ENCODE measurements at regions not wholly inside any gene's neighbourhood (a gene's known extent, or its start where the extent isn't known, plus 50 kb on each side); places are given as distances from the start of the nearest gene placed in this dataset.

DNA sequence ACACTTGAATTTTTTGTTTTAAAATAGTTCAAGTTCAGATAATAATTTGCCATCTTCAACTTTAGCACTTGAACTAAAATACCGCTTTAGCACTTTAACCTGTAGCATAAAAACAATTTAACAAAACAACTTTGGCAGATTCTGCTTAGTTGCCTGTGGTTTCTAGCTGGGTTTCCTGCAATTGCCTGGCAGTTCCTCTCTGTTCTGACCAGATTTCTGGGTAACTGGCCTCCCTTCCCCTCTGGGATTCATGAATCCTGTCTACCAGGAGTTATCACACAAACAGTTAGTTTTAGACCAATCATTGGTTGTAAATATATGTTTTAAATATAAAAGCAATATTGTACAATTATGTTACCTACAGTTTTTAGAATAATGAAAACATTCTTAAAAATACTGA lies 89.8 kb upstream of the HDAC9 start:
- DNase-seq, result no peak

DNA sequence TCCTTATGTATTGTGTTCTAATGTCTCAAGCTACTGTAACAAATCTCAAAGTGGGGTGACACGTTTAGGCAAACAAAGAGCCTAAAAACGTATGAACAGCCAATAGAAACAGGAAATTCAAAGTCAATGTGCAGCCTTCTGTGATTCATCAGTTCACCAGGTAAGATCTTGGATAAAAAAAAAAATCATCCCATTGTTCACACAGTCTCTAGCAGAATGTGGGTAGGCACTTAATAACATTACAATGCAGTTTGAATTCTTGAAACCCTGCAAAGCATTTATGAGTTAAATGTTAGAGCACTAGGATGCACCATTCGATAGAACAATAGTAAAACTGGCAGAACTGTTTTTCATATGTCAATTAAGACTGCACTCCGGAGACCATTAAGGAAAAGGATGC lies 88.2 kb upstream of the HDAC9 start:
- DNase-seq, result no peak

DNA sequence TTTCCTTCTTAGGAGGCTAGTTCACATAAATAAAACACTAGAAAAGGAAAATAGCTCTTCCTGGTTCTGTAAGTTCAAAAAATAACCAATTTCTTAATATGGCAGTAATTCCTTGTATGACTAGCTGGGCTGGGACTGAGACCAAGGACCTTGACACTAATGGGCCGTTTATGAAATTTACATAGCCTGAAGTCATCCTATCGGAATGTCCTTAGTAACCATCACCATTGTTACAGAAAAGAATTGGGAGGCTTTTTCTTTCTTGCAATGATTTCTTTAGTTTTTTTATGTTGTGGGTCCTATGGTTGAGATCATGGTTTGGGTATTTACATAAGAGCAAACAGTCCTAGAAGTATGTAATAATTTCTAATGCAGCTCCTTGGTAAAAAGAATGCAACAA lies 87.1 kb upstream of the HDAC9 start:
- no peak for DNase-seq

DNA sequence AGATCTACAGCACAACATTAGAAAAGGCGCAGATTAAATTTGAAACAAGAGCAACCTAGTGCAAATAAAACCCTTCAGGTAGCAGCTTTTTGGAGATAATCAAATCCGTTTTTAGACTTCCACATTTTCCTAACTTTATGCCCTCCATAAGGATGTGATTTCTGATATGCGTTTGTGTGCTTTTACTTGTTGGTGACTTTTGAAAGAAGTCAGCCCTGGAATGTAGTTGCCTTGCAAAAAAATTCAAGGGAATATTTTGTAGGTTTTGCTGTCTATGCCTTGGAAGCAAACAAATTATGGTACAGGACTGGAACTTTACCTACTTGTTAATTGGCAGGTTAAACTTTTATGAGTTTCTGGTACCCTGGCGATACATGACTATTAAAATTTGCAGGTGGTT lies 86.7 kb upstream of the HDAC9 start:
- no peak for DNase-seq

DNA sequence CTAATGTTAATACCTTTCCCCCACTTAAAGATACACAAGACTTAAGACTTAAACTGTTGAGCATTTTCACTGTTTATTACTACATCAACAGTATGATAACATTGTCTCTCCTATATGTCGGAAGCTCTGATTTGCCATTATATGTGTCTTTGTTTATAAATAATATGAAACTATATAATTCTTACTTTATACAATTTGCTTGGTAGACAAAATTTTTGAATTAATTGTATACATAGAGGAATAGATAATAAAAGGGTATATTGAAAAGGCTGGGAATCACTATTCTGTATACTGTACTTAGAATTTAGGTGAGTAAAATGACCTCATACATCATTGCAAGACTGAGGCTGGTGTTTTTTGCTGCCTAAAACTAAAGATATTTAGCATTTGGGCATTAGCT lies 82.1 kb upstream of the HDAC9 start:
- no peak for DNase-seq

DNA sequence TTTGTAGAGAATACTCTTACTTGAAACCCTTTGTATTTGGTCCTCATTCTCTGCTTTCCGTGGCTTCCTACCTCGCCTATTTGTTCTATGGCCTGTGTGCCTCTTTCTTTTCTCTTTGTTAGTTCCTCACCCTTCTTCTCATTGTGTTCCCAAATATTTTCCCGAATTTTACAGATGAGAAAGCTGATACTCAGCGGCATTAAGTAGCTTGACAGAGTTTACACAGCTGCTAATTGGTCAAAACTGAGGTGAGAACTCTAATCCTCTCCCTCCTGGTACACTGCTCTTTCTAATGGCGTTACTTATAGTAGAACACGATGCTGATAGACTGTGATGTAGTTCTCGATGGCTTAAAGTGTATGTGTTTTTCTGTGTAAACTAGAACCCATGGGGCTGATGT lies 80.7 kb upstream of the HDAC9 start:
- DNase-seq, result no peak

DNA sequence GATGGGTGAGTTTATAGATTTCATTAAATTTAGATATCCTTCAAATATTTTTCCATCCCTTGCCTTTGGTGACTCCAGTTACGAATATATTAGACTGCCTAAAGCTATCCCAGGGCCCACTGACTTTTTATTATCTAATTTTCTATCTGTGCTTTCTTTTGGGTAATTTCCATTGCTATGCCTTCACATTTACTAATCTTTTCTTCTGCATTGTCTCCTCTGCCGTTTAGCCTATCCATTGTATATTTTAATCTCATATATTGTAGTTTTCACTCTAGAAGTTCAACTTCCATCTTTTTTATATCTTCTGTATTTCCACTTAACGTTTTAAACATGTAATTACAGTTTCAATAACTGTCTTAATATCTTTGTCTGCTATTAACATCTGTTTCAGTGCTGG lies 78.6 kb upstream of the HDAC9 start:
- DNase-seq, result no peak

DNA sequence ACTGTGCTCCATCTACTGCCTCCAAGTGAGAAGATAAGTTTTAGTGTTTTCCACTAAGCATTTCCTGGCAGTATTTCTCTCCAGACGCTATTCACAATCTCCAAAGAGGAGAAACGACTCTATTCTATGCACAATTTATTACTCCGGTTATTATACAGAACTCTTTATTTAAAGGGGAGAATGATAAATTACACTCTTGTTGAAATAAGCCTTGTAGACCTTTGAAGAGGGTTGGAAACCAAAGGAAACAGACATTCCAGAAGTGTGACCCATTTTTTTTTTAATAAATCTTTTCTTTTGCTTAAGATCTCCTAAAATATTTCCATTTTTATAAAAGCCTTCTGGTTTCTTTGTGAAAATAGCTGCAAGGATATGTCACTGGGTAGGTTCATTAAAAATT lies 76.1 kb upstream of the HDAC9 start:
- no peak for DNase-seq

DNA sequence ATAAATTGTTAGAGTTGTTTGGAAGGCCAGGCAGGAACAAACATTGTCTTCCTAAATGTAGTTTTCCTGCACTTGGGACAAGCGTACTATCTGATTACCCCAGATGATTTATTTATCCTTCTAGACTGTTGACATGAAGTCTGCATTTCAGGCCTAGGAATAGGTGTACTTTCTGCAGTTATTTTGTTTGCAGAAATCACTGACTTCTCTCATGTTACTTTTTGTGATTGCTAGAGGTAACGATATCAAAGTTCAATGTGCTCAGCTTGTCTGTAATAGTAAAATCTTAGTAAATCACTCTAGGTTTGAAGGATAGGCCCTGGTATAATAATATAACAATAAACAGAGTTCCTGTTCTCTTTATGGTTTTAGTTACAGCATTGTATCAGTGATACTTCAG lies 75.4 kb upstream of the HDAC9 start:
- no peak for DNase-seq

DNA sequence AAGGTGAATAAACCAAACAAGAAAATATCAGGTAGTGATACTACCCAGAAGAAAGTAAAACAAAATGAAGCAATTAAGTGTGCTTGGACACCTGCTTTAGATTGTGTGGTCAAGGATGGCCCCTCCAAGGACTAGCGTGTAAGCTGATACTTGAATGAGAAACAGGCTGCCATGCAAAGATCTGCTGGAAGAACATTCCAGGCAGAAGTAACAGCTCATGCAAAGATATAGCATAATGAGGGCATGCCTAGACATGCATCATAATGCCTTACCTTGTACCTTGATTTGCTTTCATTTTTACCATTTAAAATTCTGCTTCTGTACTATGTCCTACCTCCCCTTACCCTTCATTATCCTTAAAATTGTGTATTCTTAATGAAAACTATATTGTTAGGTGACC lies 74.8 kb upstream of the HDAC9 start:
- no peak for DNase-seq

DNA sequence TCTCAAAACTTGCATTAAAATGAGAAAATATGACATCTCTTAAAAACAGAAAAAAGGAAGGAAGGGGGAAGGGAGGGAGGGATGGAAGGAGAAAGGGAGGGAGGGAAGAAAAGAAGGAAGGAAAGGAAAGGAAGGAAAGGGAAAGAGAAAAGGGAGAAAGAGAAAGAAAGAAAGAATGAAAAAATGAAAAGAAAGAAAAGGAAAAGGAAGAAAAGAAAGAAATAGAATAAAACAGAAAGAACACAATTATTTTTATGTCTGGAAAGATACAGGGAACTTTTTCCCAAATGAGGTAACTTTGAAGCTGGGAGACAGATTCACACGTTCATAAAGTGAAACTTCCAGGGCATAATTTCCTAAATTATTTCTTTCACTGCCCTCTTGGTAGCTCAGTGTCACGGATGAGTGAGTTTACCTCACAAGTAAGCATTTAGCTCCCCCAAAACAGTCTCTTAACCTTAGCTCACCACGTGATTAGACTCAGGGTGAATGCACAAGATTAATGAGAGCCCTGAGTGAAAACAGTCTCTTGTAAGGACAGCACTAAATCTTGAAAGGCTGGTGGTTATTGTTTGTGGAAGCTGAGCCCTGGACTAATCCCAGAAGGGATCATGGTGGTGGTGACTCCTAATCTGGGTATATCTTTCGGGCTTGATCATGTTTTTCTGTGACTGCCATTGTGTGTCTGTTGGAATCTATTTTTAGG lies 74.1 kb upstream of the HDAC9 start:
- no peak for DNase-seq

DNA sequence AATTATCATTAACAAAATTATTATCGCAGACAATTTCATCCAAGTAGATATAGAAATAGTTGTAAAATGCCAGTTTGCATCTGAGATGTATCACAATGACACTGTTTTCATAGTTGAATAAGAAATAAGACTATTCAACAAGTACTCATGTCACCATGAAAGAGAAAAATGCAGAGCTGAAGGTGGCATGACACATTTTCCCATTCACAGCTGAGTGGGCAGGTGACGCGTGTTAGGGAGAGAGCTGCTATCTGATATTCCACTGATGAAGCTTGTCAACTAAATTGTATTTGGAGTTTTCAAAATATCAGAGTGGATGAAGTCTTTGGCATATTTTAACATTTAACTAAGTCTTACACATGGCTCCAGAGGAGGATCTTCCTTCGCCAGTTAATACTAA lies 70.3 kb upstream of the HDAC9 start:
- peak in 2 of 51 donors; percentile 4 to 7 for DNase-seq

DNA sequence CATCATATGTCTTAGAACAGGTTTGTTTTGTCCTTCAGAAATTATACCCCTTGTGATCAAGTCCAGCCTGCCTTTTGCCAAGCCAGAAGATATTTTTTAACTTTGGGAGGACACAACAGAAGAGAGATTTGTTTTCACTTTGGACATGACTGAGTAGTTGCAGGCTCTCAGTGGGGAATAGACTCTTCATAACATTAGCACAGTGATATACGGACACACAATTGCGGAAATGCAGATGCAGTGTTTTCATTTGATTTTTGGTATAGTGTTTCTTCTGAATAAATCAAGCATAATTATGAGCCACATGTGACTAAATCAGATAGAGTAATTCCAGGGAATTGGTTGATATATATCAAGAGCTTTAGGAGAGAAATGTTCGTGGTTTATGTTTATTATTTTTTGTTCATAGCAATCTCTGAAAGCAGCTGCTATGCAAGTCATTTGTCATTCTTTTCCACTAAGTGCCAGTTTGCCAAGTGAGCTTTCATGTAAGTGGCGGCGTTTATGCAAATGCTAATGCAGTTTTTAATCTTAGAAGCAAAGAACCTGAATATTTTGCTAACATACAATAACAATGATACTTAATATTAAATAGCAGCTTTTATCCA lies 69.6 kb upstream of the HDAC9 start:
- no peak for DNase-seq

DNA sequence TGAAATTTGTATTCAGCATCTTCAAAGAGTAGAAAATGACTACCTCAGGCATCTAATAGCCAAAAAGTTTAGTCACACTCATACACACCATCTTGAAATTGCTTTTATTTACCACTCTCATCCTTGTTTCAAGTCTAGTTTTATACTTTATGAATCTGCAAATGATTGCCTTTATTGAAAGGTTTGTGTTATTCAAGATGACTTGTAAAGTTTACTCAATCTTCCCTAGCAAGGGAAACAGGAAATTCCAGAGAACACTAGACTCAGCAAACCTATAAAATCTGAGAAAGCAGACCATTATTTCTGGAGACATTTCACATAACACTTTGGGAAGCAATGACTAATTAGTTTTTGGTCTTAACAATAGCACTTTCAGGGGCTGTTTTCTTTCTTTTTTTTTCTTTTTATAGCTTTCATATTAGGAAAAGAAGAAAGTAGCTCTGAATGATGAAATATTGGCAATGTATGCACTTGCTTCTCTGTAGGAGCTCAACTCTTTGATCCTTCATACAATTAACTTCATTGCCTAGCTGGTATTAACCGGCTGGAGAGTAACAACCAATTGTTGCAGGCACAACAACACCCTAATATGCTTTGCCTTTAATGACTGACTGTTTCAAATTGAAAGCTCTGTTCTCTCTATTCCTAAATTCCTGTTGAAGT lies 68.9 kb upstream of the HDAC9 start:
- DNase-seq, result no peak

DNA sequence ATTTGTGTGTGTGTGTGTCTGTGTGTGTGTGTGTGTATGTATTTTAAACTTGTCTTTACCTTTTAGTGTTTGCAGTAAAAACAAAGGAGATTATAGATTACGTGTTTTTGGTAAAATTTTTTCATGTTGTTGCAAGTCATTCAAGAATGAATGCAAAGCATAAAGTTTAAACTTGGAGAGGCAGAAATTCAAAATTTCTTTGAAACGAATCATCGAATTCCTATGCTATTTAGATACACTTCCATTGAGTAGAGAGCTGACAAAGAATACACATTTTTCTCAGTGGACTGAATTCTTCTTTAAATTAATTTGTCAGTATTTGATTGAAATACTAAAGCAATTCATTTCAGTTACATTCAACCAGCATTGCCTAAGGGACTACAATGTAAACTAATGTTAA lies 66.0 kb upstream of the HDAC9 start:
- DNase-seq, result no peak

DNA sequence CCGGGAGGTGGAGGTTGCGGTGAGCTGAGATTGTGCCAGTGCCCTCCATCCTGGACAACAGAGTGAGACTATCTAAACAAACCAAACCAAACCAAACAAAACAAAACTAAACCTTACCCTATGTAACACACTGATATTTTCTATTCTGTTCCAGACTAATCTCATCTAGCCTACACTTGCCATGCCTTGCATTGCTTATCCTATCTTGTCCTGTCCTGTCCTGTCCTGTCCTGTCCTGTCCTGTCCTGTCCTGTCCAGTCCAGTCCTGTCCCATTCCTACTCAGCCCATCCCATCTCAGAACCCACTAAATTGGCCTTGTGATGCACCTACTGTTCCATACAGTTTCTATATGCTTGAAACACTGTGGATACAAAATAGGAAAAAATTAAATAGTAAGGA lies 64.7 kb upstream of the HDAC9 start:
- no peak for DNase-seq

DNA sequence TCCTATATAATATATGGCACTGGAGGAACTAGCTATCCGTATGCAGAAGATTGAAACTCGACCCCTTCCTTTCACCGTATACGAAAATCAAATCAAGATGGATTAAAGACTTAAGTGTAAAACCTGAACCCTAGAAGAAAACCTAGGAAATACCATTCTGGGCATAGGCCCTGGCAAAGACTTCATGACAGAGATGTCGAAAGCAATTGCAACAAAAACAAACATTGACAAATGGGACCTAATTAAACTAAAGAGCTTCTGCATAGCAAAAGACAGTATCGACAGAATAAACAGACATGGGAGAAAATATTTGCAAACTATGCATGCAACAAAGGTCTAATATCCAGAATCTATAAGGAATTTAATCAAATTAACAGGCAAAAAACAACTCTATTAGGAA lies 61.4 kb upstream of the HDAC9 start:
- DNase-seq, result no peak

DNA sequence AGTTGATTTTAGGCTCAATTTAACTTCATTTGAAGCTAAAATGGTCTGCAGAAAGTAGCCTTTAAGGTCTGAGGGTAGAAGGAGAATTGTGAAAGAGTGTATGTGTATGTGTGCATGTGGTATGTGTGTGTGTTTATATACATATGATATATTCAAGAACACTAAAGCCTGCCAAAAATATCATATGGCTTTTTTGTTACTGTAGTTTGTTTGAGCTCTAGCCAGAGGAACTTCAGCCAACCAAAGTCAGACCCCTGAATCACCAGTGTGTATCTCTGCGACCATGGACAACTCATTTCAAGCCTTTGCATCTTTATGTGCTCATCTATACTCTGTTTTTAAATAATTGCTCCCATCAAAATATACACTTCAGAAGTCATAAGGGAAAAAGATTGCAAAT lies 58.4 kb upstream of the HDAC9 start:
- no peak for DNase-seq

DNA sequence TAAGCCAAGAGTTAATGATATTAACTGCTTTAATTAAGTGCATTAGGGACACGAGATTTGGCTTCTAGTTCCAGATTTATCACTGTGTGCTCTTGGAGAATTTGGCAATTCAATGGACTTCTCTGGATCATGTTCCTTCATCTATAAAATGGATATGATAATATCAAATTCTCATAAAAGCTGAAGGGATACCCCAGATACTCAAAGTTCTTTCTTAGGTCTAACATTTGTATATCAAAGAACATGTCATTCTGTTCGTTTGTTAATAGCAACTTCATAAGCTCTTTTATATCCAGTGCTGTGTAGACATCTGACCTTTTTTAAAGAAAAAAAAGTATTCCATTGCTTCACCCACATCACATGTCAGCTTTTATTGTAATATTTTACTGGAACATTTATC lies 54.6 kb upstream of the HDAC9 start:
- no peak for DNase-seq

DNA sequence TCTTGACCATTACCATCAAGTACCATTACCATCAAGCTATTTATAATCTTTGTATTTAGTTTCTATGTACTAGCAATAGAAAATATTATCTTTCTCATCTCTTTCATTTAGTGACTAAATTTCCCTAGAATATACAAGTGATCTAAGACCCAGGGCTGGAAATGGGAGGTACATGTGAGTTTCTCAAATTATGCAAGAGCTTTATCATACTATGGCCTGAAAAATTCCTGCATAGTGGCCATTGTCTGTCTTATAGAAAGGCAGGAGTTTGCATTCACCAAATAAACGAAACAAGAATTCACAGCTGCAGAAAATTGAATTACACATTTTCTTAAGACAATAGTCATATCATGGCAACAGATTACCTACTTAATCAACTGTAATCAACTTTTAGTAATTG lies 50.7 kb upstream of the HDAC9 start:
- DNase-seq, result no peak

DNA sequence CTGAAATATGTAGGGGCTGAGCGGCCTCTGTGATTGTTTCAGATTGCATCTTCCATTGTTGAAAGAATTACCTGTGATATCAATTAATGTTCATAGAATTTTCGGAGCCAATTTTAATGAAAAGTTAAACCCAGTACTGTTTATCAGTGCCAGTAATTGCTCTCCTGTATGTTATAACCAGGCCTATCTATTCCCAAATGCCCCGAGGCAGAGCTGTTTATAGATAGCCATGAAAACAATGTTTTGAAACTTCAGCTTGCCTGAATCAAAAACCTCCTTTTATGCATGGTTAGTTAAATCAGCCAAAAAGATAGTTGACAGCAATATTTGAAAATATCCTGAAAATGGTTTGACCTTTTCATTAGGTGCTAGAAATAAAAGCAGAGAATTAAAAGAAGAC lies 50.1 kb upstream of the HDAC9 start:
- DNase-seq, result no peak

Measured in hypothalamus (tissue), 51 donors.